Adrenal gland (tissue), 5 donors: ENCODE measurements at regions not wholly inside any gene's neighbourhood (a gene's known extent, or its start where the extent isn't known, plus 50 kb on each side); places are given as distances from the start of the nearest gene placed in this dataset.

ENCODE experiments used
- POLR2A ChIP-seq, 2 donors: fragments of 450-650 bp; IDR thresholded peaks; one replicate each; pipeline ENCODE4 v1.6.1; 2017; ENCODE audit warnings: antibody characterized with exemption in 2 of 2, mild to moderate bottlenecking in 2 of 2, moderate library complexity in 1 of 2
- TF ChIP-seq, protein P1 (sequence below), 6 experiments: fragments of 450-650 bp in 4 of 6; fragments of 200-600 bp in 2 of 6; sonication (generic) in 1 of 6; IDR thresholded peaks; 1 replicate in 5 of 6; 2 replicates in 1 of 6; pipeline versions ENCODE4 v1.5.1 to v1.8.0; 2016 to 2021; ENCODE audit warnings: antibody characterized with exemption in 6 of 6, mild to moderate bottlenecking in 2 of 6, moderate library complexity in 1 of 6
- donor health status: DM: no; HTN: no; CAD: no.

GRCh38 chr3:70647094-70647493 is 334.7 kb upstream of the MDFIC2 start:
- TF ChIP-seq, protein P1, sequence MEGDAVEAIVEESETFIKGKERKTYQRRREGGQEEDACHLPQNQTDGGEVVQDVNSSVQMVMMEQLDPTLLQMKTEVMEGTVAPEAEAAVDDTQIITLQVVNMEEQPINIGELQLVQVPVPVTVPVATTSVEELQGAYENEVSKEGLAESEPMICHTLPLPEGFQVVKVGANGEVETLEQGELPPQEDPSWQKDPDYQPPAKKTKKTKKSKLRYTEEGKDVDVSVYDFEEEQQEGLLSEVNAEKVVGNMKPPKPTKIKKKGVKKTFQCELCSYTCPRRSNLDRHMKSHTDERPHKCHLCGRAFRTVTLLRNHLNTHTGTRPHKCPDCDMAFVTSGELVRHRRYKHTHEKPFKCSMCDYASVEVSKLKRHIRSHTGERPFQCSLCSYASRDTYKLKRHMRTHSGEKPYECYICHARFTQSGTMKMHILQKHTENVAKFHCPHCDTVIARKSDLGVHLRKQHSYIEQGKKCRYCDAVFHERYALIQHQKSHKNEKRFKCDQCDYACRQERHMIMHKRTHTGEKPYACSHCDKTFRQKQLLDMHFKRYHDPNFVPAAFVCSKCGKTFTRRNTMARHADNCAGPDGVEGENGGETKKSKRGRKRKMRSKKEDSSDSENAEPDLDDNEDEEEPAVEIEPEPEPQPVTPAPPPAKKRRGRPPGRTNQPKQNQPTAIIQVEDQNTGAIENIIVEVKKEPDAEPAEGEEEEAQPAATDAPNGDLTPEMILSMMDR (IDR thresholded peaks at IDR 0.05), result no peak
- no peak for TF ChIP-seq POLR2A (IDR thresholded peaks at IDR 0.05)
